DMS79 treated with DMSO at 0.1 percent for 48 hours (cell line): ENCODE measurements at regions not wholly inside any gene's neighbourhood (a gene's known extent, or its start where the extent isn't known, plus 50 kb on each side); places are given as distances from the start of the nearest gene placed in this dataset.

Experiments used
- DNase-seq: peaks from one replicate; lab custom pipeline; 2025; lab: John Stamatoyannopoulos, UW

DNA sequence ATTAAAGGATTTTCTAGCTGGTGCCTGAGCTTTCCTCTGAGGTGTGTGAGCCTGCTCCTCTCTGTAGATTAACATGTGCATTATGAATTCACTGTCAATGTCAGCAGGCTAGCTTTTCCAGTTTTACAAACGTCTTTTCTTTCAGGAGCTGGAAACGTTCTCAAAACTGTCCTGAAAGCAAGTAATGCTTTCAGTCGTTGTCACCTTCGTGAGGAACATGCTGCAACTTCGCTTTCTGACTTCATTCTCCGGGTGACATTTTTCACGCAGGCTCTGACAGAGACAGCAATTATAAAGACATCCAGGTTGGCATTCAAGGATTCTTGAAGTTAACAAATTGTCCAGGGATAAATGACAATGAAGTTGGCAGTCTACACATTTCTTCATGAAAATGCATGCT, 671.5 kb downstream of the DHX35 start:
- no peak for DNase-seq

DNA sequence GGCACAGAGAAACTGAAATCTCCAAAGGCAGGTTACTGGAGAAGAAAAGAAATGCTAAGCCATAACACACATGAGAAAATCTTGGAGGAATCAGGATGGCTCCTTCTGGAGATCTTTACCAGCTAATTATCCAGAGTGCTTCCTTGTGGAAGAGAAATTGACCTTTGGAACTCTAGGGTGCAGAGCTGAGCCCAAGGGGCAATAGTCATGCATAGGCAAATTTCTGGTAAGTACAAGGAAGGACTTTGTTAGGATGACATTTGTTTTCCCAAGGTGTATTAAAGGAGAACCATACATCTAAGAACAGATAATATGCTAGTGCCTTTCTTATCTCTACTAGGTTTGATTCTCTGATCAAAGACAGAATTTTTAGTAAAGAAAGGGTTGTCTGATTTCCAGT, 670.6 kb downstream of the DHX35 start:
- DNase-seq = no peak

DNA sequence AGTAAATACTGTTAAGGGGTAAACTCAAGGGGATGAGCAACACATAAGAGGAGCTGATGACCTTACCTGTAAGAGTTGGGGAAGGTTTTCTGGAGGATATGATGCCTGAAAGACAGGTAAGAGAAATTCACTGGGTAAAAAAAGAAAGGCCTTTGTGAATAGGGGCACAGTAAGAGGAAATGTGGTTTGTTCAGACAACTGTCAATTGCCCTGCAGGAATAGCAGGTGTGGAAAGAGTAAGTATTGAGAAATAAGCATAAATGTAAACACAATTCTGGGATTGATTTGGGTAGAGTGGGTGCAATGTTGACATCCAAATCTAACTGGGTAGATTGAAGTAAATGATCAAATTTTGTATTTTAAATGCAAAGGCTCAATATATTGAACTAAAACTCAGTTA, 670.0 kb downstream of the DHX35 start:
- no peak for DNase-seq

DNA sequence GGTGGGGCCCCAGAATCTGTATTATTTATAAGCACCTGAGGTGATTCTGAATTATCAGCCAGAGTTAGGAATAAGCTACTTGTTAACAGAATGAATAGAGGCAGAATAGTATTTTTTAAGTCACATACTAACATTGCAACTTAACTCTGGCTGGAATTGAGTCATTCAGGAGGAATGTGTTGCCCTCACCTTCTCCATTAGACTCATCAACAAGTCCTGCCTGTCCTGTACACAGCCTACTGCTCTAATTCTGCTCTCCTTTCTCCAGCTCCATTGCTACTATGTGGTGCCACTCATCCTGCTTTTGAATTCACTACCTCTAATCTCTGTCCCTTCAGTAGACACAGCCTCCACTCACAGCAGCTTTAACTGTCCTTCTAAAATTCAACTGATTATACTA, 669.4 kb downstream of the DHX35 start:
- no peak for DNase-seq

DNA sequence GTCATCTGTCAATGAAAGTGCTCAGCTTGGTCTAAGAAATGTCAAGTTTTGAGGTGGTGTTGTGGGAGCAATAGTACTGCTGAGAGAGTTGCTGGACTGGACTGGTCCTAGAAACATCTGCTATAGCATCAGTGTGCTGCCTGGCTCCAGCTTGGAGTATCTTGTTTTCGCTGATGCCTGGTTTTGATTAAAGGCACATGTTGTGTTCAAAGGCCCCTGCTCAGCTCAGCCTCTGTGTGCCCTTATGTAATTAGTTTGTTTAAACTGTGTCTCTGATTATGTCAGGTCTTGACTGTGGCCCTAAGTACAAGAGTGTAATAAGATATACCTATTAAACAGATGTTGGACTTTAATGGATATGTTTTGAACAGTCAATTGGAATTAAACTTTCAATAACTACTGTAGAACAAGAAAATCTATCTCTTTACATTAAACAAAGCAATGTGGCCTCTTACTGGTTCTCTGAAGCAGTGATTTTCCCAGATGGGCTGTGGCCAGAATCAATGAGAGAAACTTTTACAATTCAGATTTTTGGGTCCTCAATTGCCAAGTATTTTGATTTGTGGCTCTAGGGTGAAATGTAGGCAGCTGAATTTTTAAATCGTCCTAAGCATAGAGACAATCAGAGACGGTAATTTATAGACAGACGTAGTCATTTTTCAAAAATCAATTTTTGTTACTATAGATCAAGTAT, 668.2 kb downstream of the DHX35 start:
- no peak for DNase-seq

DNA sequence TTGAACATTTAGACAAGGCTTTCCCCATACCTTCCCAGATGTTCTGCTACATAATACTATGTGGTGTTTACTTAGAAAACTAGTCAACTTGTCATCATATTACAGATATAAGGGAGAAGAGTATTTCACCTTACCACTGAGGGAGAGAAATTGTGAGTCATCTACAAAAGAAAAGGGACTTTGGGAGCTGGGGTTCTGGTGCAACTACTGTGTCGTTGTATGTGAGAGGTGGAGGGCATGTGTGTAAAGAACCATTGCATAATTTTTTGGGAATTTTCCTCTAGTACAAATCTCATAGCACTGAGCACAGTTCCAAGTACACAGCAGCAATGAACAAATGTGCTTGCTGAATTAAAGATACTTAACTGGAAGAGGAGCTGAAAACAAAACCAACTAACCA, 665.6 kb downstream of the DHX35 start:
- DNase-seq = no peak

DNA sequence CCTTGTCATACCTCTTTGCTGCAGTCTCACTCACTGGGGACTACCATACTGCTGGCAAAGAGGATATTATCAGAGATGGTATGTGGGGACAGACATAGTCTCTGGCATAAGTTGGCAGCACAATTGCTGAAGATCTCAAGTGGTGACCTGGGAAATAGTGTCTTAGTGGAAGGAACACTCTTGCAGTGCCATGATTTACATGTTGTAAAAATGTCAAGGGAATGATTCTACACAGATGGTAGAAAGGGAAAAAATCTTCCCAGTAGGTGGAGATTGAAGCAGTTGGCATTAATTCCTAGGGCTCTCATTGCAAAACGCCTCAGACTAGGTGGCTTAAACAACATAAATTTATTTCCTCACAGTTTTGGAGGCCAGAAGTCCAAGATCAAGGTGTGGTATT, 662.2 kb downstream of the DHX35 start:
- DNase-seq = no peak

DNA sequence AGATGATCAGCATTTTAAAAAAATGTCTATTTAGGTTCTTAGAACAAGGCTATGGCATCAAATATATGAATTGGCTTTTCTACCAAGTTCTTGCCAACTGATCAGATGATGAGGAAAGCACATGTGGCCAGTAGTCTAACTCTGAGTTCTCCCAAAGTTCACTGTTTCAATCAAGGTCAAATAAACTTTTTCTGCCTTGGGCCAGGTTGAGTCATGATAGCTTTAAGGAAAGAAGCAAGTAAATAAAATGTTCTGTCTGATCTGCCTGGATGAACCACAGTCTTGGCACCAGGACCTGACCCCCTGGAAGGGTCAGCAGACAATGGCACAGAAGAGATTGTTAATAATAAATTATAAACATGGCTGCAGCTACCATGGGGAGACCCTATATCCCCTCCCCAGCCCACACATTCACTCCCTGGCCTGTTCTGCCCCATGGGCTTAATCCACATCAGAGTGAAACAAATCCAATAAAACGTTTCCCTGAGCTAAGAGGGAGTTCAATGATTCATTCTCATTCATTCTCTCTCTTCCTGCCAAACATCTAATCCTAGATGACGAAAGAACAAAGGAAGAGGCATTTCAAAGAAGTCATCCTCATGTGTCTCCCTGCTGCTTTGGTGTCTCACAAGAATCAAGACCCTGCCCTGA, 661.6 kb downstream of the DHX35 start:
- DNase-seq = no peak

DNA sequence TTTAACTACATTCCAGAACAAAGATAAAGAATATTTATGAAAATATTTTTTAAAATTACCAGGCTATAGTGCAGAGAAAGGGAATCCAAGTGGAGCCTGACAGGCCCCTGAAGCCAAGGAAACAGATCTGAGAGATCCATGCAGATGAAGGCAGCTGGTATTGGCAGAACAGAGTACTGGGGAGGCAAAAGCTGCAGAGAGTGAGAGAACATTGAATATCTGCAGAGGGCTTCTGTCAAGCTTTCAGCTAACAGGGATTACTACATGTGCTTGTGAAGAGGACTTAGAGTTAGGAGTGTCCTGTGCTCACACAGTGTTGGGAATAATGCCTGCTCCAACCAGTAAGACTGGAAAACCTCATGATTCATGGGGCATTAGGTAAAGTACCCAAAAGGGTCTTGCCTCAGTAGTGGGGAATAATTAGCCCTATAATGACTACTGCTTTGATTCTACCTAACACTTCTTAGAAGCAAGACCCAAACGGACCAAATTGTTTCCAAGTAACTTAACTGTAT, 657.2 kb downstream of the DHX35 start:
- DNase-seq = no peak

DNA sequence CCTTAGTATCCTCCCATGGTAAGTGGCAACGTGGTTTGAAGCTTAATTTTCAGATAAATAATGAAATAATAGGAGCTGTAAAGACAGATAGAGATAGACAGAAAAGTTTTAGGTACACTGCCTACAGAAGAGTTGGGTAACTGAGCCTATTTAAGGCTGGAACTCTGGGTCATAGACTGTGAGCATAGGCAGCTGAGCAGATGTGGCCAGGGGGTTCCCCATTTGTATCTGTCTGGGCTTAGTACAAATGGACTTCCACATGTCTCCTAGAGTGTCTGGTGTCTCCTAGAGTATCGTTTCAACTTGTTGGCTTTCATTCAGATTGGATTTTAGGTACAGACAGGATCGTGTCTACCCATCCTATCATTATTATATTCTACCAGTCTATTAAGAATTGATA, 649.8 kb downstream of the DHX35 start:
- no peak for DNase-seq

DNA sequence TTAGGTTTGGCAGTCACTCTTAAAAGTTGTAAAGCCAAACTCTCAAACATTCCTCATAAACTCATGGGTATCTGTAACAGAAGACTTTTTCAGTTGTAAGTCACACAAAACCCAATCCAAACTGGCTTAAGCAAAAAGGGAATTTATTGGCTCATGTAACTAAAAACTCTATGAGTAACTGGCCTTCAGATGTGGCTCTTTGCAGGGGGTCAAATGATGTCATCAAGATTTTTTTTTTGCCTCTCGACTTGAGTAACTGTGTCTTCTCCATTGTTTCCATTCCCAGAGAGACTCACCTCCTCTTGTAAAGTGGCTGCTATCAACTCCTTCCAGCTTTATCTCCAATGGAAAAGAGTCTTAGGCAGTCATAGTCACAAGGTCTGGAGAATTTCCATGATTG, 645.0 kb downstream of the DHX35 start:
- DNase-seq = no peak

DNA sequence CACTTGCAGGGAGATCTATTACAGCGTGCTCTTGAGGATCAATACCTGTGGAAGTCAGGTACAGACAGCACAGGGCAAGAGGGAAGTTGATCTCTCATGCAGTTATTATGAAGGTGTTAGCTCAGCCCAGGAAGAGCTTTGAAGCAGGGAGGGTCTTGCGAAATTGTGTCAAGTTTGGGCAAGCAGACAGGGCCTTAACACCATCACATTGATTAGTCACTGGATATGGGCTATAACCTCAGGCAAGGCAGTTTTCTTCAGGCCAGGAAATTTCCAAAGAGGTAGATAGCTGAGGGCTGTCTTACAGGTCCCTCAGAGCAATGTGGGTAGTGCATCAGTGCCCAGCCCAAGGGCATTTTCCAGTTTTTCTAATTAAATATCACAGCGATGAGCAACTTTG, 643.8 kb downstream of the DHX35 start:
- DNase-seq = no peak

DNA sequence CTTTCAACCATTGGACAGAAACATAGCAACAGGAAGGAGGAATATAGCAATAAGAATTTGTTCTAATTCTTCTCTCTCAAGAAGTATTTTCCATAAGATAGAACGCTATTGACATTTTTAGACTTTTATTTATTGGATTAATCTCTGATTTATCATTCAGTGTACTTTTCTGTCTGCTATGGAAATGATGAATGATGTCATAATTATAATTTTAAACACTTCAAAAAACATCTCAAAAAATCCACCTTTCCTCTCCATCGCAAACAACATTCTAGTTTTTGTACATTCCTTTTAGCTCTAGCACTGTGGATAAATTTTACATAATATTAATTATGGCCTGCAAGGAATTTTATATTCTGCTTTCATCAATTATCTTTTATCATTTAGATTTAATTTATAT, 643.2 kb downstream of the DHX35 start:
- DNase-seq = no peak

DNA sequence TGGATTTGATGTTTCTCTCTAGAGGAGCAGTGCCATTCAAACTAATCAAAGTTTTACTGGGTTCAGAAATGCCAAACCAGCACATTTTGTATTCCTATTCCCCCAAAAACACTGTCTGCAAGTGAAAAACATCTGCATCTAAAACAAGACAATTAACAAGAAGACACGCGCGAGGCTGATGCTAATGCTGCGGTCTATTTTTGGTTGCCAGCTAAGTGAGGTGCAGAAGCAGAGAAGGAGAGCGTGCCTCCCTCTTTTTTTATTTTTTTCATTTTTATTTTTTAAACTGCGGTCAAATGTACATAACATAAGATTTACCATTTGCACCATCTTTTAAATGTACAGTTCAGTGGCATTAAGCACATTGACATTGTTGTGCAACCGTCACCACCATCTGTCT, 641.1 kb downstream of the DHX35 start:
- no peak for DNase-seq

DNA sequence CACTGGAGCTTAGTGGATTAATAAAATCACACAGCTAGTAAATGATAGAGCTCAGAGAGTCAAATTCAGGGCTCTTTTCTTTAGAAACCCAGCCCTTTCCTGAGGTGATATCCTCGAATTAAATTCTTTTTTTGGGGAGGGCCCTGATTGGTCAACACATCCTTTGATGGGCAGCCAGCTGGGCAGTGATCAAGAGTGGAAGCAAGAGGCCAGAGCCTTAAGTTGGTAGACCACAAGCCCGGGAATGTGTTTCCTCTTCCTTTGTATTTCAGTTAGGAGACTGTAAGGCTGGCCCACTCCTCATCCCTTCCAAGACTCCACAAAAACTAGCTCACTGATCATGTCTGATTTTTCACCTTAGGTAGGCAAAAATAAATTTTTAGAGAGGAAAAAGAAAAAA, 640.5 kb downstream of the DHX35 start:
- DNase-seq = no peak

DNA sequence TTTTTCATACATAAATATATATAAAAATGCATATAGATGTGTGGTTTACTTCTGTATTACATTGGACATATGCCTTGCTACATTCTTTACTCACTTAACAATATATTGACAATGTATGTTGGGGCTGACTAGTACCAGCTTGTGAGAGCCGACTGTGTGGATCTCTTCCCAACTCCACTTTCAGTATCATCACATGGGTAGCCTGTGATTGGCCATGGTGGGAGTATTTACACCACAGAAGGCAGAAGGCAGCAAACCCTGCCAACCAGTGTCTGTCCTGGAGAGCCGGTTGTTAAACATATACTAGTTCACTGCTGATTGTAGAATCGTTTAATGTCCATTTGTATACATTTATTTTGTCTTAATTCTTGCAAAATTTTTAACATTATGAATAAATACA, 638.7 kb downstream of the DHX35 start:
- DNase-seq = no peak

DNA sequence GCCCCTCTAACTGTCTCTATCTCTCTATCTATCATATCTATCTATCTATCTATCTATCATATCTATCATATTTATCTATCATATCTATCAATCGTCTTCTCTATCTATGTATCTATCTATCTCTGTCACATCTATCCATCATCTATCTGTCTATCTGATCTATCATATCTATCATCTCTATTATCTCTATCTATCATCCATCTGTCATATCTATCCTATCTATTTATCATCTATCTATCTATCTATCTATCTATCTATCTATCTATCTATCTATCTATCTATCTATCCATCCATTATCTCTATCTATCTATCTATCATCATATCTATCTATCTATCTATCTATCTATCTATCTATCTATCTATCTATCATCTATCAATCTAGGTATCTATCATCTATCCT, 638.0 kb downstream of the DHX35 start:
- no peak for DNase-seq

DNA sequence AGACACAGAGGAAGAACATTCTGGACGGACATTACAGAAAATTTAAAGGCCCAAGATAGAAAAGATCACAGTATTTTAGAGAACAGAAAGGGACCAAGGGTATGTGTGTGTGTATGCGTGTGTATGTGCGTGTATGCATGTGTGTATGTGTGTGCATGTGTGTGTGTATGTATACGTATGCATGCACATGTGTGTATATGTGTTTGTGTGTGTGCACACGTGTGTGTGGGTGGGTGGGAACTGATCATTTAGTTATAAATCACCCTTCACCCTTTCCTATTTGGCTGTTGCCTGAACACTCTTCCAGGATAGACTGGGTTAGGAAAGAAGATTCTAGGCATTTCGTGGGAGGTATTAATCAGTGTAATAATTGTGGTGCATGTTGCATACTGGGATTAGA, 634.4 kb downstream of the DHX35 start:
- DNase-seq = no peak

DNA sequence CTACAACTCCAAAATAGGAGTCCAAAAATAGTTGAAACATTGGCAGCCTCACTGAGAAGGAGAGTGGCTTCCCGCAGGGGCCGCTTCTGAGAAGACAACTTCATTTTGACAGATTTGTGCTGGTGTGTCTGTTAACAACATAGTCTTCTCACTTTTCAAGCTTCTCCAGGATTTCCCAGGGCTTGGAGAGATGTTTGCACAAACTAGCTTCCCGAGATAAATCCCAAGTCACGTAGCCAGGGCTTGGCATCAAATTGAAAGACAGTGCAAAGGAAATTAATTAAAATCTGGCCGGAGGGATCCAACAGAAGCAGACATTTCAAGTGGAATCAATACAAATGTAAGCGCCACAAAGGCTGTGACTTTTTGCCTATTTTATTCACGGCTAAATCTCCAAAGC, 630.2 kb downstream of the DHX35 start:
- DNase-seq = no peak

DNA sequence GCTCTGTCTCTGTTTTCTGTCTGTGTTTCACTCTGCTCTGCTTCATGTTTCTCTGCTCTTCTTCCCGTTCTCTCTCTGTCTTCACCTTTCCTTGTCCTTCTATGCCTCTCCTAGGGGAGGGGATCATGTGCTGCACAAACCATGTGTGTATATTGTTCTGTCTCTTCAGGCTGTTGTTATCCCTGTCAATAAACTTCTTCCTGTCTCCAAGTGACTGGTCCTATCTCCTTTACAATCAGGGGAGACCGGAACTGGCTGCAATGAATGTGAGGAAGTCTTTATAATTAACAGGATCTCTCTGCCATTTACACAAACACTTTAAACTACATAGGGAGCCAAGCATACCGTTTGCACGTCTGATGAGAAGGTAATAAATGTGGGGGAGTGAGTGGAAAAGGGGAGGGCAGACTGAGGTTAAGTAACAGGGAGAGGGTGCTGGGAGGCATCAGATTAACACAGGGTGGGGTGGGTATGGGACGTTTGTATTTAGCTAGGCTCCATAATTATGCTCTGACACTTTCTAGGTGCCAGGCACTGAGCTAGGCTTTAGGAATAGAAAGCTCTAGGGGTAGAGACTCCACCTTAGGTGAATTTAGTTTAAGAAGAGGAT, 626.1 kb downstream of the DHX35 start:
- no peak for DNase-seq

DNA sequence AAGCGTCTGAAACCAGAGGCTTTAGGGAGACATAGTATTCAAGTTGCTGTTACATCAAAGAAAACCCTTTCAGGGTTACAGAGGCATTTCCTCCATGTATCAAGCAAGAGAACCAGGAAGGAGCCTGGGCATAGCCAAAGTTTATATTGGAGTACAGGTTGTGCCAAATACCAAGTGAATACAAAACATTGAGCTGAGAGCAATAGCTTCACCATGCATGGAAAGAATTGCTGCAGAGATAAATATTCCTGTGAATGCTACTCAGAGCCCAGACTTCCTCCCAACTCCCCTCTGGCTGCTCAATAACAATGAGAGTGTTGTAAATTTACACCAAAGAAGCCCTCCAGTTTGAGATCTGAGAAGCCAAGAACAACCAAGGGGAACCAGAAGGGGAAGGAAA, 618.9 kb downstream of the DHX35 start:
- no peak for DNase-seq

DNA sequence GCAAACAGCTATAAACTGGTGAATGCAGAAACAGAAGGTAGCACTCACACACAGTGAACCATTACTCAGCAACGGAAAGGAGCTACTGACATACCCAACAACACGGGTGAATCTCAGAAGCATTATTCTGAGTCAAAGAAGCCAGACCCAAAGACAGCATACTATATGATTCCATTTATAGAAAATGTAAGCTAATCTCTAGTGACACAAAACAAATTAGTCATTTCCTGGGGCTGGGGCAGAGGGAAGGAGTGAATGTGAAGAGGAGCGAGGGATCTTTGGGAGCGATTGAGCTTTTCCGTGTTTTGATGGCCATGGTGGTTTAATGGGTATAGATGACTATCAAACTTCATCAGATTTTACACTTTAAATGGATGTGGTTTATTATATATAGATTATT, 614.6 kb downstream of the DHX35 start:
- DNase-seq = no peak

DNA sequence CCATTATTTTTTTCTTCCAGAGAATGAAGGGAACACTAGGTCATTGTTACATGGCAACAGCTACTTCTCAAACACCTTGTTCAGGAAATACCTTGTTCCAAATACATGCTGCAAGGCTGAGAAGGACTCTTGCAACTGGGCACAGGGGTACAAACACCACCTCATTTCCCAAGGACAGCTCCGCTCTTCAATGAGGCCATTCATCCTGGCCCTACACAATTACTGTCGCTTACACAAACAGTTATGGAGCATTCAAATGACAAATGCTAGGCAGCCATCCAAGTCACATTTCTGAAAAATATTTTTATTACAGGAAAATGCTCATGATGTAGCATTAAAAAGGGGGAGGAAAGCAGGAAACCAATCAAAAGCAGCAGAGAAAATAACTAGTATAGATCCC, 611.9 kb downstream of the DHX35 start:
- DNase-seq = no peak

DNA sequence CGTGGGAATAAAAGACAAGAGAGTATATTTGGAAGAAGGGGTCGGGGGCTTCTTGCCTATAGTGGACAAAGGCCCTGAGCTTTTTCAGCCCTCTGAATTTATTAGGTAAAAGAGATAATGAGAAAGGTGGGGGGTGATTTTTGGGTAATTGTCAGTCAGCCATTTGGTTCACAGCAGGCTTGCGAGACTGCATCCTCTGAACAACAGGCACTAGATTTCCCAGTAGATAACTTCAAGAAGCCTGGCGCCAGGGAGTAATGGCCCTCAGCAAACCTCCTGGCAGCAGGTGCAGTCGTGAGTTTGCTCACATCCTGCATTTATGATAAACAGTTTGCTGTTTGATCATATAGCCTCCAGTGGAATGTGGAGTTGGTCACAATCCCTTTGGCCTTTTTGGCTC, 609.0 kb downstream of the DHX35 start:
- DNase-seq = no peak
